AG20443 (cell line): ENCODE measurements at regions not wholly inside any gene's neighbourhood (a gene's known extent, or its start where the extent isn't known, plus 50 kb on each side); places are given as distances from the start of the nearest gene placed in this dataset.
A peak's percentile ranks its signal among the peaks of the same experiment; 100 is the strongest.

Experiments used
- DNase-seq: peaks from one replicate; pipeline ENCODE4 v3.0.0; 2012; ENCODE audit warnings: low spot score, mixed read lengths

DNA sequence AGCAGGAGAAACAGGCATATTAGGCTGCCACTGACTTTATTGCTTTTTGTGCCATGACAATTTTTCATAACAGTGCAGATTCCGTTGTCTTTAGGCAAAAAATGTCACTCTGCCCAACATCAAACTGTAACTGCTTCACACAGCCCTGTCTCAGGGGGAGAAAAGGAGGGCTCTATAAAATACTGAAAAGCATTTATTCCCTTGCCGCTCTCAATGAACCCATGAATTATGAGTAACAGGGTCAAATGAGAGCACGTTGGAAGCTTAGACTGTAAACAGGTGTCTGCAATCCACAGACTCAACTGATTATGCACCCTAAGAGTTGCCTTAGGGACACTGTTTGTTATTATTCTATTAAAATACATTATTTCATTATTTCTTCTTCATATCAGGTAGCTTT, 292.1 kb upstream of the FMN2 start:
- DNase-seq, result no peak

DNA sequence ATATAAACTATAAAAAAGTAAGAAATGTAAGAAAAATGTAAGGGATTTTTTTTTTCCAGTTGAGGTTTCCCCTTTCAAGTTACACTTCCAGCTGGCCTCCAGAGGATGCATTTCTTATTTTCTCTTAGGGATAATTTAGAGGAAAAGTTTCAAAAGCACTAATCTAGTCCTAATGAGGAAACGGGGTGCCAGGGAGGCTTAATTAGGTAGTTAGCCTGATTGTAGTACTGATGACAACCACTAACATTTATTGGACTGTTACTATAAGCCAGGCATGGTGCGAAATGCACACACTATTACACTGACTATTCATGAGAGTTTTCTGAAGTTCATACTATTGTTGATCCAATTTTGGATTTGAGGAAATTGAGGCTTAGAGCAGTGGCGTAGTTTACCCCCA, 290.8 kb upstream of the FMN2 start:
- no peak for DNase-seq

DNA sequence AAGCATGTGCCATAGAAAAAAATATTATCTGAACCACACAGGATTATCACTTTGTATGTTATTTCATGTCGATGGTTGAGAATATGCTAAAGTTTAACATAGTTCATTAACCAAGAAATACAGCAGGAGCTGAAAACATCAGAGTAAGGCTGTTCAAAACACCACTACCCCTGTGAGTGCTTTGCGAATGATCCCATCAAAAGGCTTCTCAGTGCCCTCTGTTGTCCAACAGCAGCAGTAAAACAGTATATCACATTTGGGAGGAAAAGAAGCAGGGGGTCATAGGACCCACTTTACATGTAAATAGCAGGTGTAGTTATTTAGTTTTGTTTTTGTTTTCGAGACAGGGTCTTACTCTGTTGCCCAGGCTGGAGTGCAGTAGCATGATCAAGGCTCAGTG, 289.4 kb upstream of the FMN2 start:
- no peak for DNase-seq

DNA sequence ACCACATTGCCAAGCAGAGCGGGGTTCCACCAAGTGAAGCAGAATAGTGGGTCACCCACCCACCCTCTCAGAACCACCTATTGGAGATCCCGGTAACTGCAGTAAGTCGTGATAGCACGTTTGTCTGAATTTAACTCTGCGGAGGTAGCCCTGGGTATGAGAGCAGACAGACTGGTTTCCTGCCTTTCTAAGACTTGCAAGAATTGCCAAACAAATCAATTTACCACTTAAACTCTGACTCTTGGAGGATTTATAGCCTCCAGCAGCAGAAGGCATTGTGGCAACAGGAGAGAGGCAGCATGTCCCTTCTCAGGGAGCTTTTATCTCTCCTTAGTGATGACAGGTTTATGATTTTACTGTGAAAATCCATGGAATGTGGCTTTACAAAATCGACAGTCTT, 287.9 kb upstream of the FMN2 start:
- no peak for DNase-seq

DNA sequence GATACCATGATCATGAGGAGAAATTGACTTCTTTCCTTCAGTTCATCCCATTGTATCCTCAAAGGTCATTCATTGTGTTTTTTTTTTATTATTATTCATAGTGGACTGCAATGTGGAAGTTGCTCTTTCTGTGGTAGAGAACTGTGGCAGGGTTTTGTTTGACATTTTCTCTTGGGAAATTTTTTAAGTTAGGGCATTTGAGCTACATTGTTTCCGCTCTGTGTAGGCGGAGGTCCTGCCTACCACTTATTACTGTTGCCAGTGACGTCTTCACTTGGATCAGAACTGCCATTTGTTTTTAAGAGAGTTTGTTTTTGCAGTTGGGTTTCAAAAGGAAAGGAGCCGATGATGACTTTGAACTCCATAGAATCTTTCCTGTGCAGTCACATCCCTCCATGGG, 287.4 kb upstream of the FMN2 start:
- DNase-seq, result no peak

DNA sequence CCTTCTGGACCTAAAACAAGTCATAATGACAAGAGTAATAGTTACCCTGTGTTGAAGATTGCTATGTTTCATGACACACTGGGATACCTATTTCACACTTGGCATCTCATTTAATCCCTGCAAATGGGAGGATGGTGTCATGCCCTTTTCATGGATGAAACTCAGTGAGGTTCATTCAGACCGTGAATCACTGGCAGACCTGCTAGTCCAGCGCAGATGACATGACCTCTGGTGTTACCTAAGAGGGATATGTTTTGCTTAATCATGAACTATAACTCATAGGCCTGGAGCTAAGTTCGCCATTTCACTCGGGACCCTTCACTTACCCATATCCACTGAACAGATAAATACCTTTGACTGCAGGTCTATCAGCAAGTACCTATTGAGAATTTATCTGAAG, 286.6 kb upstream of the FMN2 start:
- no peak for DNase-seq

DNA sequence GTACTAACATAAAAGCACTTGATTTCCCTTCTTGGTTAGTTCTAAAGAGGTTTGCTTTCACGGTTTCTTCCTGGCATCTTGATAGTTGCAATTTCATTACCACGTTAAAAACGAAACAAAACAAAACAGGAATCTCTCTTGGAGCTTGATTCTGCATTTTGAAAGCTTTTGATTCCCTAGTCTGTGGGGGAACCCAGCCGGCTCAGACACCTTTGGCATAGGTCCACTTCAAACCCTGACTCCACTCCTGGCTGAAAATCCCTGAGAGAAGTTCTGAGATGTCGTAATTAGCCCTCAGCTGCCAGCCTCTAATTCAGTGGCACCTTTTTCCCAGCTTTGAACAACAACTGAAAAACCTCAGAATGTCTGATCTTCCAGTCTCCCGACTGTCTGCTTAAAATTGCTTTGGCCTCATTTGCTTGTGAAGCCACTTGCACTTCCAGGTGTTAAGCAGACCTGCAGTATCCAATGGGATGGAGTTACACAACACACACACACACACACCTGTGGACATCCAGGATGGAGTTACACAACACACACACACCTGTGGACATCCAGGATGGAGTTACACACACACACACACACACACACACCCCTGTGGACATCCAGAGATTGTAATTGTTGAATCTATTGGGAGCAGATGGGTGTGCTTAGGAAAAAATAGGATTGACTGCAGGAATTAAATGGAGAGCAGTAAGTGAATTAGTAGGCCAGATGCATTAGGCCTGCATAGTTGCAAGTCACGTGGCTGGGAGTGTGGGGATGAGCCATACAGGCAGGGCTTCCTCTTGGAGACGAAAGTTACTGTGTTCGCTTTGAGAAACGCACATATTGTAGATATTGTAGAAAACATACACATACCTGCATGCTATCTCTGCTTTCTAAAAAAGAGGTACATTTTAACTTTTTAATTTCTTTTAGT, 285.6 kb upstream of the FMN2 start:
- DNase-seq, result no peak

DNA sequence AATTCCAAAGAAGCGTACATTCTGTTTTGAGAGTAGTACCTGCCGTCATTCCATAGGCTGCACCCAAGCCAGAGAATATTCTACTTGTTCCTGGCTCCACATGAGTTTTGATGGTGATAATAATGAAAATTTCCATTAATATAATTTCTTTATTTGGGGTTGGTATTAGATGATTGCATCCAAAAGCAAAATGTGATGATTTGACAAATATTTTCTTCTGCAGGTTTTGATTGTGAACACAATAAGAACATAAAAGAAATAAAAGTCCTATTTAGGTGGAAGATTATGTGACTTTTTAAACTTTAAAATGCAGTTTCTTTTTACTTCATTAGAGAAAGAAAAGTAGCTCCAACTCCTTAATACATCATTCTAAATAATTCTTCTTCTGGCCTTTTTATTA, 284.8 kb upstream of the FMN2 start:
- no peak for DNase-seq

DNA sequence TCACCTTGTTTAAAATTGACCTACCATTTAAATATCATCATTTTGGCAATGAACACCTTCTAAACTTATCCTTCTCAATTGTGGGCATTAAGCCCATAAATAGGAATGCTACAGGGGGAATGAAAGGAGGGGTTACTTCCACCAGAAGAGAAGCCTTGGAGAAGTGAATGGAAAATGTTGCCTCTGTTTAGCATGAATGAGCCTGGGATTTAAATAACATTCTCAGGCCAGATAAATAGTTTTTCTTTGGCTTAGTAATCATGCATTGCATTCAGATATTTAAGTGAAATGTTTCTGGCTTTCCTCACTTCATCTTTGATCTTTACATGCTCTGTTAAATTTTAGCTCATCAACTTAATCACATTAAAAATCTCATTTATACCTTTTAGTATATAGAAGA, 284.3 kb upstream of the FMN2 start:
- no peak for DNase-seq

DNA sequence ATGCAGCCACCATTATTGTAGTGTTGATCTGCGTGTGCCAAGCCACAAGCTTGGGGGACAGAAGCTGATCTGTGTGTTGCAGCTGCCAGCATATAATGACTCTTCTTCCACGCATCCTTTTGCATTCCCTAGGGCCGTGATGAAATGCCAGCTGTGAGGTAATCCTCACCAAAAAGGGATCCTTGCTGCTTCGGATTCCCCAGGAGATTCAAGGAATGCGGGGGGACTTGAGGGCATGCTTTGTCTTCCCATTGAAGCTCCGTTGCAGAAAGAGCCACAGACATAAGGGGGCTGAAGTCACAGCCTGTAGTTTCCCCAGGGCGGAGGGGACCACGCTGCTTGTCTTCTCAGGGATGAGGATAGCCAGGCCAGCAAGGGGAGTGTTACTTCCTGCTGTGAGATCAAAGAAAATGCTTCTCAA, 281.6 kb upstream of the FMN2 start:
- no peak for DNase-seq

DNA sequence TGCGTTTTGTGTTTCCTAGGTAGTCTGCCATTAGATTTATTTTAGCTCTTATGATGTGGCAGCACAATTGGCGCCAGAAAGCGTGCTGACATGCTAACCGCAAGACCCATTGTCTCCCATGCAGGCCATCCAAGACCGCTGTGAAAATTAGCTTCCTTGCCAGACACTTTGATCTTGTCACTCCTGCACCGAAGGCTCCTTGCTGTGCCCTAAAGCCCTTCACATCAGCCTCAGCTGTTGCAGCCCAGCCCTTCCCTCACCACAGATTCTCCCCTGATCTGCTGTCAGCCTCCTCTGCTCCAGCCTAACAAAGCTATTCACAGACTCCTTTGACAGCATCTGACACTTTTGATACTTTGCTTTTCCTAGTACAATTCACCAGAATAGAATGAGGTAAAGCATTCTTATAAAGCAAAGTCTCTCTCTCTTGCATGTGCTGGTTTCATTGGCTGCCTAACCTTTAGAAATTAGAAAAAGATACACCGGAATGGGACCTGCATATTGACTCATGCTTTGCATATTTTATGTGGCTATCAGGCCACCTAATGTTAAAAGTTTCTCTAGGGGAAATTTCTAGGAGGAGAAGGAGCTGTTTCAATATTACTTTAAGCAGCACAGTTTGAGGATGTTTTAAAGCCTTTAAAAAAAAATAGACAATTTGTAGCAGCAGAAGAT, 280.3 kb upstream of the FMN2 start:
- DNase-seq, result no peak

DNA sequence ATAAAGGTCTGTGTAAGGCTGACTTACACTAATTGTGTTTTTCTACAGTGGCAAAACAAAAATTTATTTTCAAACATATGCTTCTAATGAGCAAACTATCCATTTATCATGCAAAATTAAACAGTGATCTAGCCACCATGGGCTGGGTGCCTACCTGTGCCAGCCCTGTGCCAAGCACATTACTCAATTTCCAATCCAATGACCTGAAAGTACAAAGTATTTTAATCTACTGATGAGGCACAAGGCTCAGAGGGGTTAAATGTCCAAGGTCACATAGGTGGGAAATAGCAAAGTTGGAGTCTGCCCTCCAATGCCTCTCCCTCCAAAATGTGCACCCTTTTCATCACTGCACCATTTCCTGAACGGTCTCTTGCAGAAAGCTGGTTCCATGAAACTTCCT, 279.1 kb upstream of the FMN2 start:
- no peak for DNase-seq

DNA sequence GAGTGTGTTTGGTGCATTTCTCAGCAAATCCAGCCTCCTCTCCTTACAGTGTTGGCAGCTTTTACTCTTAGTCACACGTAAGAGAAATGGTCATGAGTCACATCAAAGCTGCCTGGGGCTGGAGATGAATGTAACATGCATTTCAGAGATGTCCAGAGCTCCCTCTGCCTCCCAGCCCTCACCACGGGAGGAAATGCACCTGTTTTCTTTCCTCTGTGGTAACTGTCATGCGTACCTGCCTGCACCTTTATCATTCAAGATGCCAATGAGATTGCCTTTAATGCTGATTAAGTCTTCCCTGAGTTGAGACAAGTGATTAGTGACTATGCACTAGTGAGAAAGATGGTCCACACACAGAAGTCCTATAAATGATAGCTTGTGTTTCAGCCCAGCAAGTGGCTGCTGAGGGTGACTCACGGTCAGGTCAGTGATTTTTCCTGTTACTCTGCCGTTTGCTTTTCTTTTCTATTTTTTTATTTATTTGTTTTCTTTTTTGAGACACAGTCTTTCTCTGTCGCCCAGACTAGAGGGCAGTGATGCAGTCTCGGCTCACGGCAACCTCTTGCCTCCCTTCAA, 277.3 kb upstream of the FMN2 start:
- DNase-seq, result peak; percentile 67

DNA sequence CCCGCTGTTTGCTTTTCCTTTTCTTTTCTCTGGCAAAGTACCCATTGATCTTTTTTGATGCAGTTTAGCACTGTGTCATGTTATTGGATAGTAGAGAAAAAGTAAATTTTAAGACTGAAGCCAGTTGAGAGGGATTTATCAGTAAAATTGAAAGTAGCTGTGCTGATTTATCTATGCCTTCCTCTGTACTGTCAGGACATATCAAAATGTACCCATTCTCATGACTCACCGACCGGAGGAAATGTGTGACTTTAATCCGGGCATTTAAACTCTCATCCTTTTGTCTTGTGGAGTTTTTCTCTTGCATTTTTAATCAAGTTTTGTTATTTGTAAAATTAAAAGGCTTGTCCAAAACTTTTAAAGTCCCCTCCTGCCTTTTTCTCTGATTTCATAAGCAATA, 276.6 kb upstream of the FMN2 start:
- DNase-seq, result no peak

DNA sequence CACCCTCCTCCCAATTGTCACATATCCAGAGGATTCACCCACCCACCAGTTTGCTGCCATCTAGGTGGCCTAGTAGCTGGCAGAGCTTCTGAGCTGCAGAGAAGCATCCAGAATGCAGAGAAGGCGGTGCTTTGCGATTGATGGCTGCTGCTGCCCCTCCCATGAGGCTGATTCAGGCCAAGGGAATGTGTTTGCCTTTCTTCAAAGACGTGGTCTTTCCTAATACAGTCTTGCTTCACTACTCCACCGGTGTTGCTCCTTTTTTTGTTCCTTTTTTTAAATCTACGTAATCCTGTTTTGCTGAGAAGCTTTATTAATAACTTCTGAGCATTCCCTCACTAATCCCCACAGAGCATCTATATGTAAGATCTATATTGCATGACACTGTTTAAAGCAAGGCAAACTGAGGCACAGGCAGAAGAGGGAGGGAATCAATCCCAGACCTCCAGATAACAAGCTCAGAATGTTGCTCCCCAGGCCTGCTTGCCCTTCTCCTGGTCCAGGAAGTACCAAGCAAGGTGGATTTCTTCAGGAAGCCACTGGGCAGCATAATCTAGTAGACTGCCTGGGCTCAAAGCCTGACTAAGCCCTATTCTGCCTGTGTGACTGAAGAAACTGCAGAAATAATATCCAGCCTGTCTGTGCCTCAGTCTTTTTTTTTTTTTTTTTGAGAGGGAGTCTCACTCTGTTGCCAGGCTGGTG, 275.5 kb upstream of the FMN2 start:
- DNase-seq, result peak; percentile 53

DNA sequence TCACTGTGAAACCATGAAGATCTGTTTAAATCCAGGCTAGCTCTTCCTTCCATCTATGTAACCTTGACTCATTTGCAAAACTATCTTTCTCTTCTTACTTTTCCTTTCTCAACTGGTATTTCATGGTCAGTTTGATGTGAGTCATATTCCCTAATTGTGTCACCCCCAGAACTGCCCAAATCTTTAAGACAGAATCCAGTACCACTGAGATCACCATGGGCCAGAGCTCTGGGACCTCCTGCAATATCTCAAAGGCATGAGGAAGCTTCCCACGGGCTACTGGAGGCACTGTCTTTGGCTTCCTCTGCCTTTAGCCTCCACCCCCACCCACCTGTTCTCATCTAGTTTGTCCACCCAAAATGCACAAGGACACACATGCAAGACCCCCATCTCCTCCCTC, 274.4 kb upstream of the FMN2 start:
- no peak for DNase-seq

DNA sequence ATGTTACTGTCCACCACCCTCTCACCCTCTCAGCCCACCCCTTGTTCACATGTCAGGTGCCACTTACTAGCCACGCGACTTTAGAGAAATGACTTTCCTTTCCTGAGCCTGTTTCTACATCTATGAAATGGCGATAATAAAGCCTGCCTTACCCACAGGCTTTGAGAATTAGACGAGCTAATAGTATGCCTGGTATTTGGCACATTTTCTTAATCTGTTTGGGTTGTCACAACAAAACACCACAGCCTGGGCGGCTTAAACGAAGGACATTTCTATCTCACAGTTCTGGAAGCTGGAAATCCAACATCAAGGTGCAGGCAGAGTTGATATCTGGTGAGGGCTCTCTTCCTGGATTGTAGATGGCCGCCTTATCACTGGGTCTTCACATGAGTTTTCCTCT, 273.9 kb upstream of the FMN2 start:
- DNase-seq, result no peak

DNA sequence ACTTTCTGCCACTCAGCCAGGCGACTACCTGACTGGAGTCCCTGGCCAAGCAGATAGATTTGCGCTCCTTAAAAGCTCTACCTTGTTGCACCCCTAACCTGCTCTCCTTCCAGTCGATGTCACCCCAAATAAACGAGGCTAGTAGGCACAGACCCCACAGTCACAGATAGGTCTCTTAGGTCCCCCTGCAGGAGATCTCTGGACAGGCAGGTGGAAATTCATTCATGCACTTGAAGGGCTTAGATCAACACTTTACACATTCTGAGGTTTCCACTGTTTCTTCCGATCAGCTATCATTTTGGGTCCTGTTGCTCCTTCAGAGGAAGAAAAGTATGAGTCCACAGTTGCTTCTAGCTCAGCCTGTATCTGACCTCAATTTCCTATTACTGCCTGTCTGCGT, 272.6 kb upstream of the FMN2 start:
- no peak for DNase-seq

DNA sequence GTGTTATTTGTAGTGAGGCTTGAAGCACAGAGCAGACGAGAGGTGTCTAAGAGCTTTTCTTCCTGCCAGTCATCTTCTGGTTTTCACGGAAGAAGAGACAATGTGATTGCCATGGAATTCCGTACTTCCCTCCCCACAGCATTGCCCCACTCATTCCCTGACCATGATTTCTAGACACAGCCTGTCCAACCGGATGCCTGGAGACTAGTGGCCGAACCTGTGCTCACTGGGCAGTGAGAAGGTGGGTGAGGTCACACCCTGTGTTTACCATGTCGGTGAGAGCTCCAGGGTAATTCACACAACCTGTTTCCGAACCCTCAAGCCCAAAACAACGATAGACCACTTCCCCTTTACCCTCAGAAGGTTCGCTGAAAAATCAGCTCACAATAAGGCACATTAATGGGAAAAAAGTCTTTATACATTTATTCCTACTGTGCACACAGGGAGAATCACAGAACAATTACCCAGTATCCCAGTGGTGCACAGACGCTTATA, 271.9 kb upstream of the FMN2 start:
- DNase-seq, result no peak

DNA sequence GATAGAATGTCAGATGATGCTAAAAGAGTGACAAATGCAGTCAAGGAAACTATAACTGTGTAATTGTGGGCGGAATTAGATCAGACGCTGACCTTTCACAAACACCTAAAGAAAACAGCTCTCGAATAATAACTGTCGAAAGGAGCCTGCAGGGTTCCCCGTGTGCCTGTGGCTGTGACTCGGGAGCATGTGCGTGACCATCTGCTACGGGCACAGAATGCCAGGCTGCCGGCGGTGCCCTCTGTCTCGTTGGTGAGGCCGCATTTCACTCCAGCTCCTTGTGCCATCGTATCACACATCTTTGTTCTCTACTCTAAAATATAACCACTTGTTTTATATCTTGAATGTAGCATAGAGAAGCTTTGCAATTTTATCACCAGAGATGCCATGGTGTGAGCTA, 267.8 kb upstream of the FMN2 start:
- DNase-seq, result no peak

DNA sequence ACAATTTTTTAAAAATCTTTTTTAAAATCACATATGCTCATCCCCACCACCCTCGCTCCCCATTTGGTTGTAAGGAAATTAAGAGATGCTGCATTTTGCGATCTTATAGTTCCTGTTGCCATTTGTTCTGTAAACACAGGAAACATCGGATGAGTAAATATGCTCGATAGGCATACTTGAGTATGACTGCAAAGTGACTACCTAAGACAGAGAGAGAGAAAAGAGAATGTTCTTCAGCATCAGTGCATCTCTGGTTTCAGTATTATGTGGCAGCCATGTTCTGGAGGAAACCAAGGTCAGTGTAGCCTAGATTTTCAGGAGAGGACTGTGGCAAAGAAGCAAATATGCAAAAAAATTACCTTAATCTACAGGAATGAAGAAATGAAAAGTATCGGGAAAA, 265.5 kb upstream of the FMN2 start:
- DNase-seq, result no peak

DNA sequence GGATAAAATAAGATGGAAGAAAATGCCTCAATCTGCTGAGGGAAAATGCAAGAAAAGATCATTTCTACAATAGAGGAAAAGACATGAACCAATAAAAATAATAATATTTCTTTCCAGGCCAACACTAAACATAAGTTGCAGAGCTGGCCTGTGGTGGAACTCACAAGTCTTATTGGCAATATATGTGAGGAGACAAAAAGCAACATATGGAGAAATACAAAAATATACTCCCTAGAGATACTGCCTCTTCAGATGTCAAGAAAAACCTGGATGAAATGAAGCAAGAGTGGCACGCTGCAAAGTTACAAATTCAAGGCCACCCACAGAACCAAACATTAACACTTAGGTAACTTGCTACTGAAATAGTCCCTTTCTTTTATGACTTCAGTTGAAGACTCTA, 264.9 kb upstream of the FMN2 start:
- DNase-seq, result no peak

DNA sequence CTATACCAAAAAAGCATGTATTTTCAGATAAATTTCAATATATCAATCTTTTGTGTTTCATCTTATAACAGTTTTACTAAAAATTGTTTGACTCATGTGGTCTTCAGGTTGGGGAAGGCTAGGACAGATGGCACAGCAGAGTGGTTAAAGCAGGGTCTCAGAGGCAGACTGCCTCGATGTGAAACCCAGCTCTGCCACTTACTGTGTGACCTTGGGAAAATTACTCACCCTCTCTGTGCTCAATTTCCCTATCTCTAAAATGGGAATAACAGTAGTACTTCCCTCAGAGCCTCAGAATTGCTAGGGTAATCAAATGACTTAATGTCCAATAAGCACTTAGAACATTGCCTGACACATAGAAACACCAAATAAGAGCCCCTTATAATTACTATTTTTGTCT, 262.1 kb upstream of the FMN2 start:
- DNase-seq, result no peak
